Smooth muscle cell (in vitro differentiated cells): ENCODE measurements at regions not wholly inside any gene's neighbourhood (a gene's known extent, or its start where the extent isn't known, plus 50 kb on each side); places are given as distances from the start of the nearest gene placed in this dataset.

ENCODE experiments used
- DNase-seq: peaks from one replicate; lab custom pipeline; 2025; ENCODE audit not compliant: unreplicated experiment; lab: John Stamatoyannopoulos, UW
- H2AFZ ChIP-seq: fragments of 200-600 bp; sonication (generic); 2 replicates; pipeline ENCODE4 v1.6.0; 2016; ENCODE audit warnings: antibody characterized with exemption, low read depth, mild to moderate bottlenecking
- H3F3A ChIP-seq: fragments of 200-600 bp; sonication (generic); 2 replicates; pipeline ENCODE4 v1.6.0; 2017; ENCODE audit warnings: antibody characterized with exemption, low read depth
- H3K27ac ChIP-seq: fragments of 200-600 bp; sonication (generic); 2 replicates; pipeline ENCODE4 v1.5.1; 2016; ENCODE audit warnings: low read depth, mild to moderate bottlenecking
- H3K27me3 ChIP-seq: fragments of 200-600 bp; sonication (generic); 2 replicates; pipeline ENCODE4 v1.6.1; 2016; ENCODE audit warnings: low read depth, mild to moderate bottlenecking
- H3K36me3 ChIP-seq: fragments of 200-600 bp; sonication (generic); 2 replicates; pipeline ENCODE4 v1.5.1; 2016; ENCODE audit warnings: low read depth
- H3K4me1 ChIP-seq: fragments of 200-600 bp; sonication (generic); 2 replicates; pipeline ENCODE4 v1.5.1; 2016; ENCODE audit warnings: low read depth
- H3K4me2 ChIP-seq: fragments of 200-600 bp; sonication (generic); 2 replicates; pipeline ENCODE4 v1.6.0; 2016; ENCODE audit warnings: mild to moderate bottlenecking
- H3K4me3 ChIP-seq: fragments of 200-600 bp; sonication (generic); 2 replicates; pipeline ENCODE4 v1.5.1; 2016; ENCODE audit warnings: mild to moderate bottlenecking
- H3K79me2 ChIP-seq: fragments of 200-600 bp; sonication (generic); 2 replicates; pipeline ENCODE4 v1.6.0; 2016; ENCODE audit warnings: low read depth, mild to moderate bottlenecking
- H3K9ac ChIP-seq: fragments of 200-600 bp; sonication (generic); 2 replicates; pipeline ENCODE4 v1.6.0; 2016; ENCODE audit warnings: low read depth
- H3K9me3 ChIP-seq: fragments of 200-600 bp; sonication (generic); replicated peaks from 2 replicates; pipeline ENCODE4 v1.5.1; 2016; ENCODE audit warnings: low read depth
- H4K20me1 ChIP-seq: fragments of 200-600 bp; sonication (generic); 2 replicates; pipeline ENCODE4 v1.6.0; 2016; ENCODE audit warnings: low read depth
- CTCF ChIP-seq: fragments of 200-600 bp; sonication (generic); IDR thresholded peaks from 2 replicates; pipeline ENCODE4 v1.5.1; 2017; ENCODE audit warnings: borderline replicate concordance, mild to moderate bottlenecking, antibody characterized with exemption; ENCODE audit not compliant: insufficient read depth, poor library complexity, severe bottlenecking
- WGBS: methylation state at CpG from one replicate; pipeline ENCODE4 v1.1.7; 2016; ENCODE audit warnings: low lambda C conversion rate; 5-methylcytosine and 5-hydroxymethylcytosine counted together

GRCh38 chr4:17068392-17068791 is 169.9 kb upstream of the LDB2 start:
- H3K27me3 ChIP-seq: no peaks in the 10 kb centered on the region
- H3K9me3 ChIP-seq: no peaks in the 10 kb centered on the region
- peak overlapping the region; percentile 7 for H3K4me2 ChIP-seq
- DNase-seq: no peak
- WGBS: 45% methylated on average over 2 of the region's 2 CpGs
- H4K20me1 ChIP-seq: no peaks in the 10 kb centered on the region
- no peaks in the 10 kb centered on the region for H3K79me2 ChIP-seq
- H3K9ac ChIP-seq: no peak overlapping the region
- H3F3A ChIP-seq: peaks cover 7% of the 10 kb centered on the region
- no peaks in the 10 kb centered on the region for H3K4me1 ChIP-seq
- no peak overlapping the region for H3K27ac ChIP-seq
- H3K4me3 ChIP-seq: no peak overlapping the region
- TF ChIP-seq CTCF: no peak
- no peaks in the 10 kb centered on the region for H3K36me3 ChIP-seq
- peak overlapping the region; percentile 10 for H2AFZ ChIP-seq

GRCh38 chr4:17066972-17067371 is 168.5 kb upstream of the LDB2 start:
- no peaks in the 10 kb centered on the region for H4K20me1 ChIP-seq
- H3F3A ChIP-seq: peaks cover 7% of the 10 kb centered on the region
- peak overlapping the region; percentile 39 for H2AFZ ChIP-seq
- H3K4me1 ChIP-seq: no peaks in the 10 kb centered on the region
- H3K27me3 ChIP-seq: no peaks in the 10 kb centered on the region
- H3K4me3 ChIP-seq: no peak overlapping the region
- no peak for TF ChIP-seq CTCF
- H3K27ac ChIP-seq: peak overlapping the region; percentile 94
- H3K9ac ChIP-seq: peak overlapping the region; percentile 68
- 41% methylated on average over 4 of the region's 4 CpGs for WGBS
- H3K9me3 ChIP-seq: no peaks in the 10 kb centered on the region
- peak overlapping the region; percentile 71 for H3K4me2 ChIP-seq
- no peaks in the 10 kb centered on the region for H3K79me2 ChIP-seq
- no peak for DNase-seq
- H3K36me3 ChIP-seq: no peaks in the 10 kb centered on the region

GRCh38 chr4:17066236-17066635 is 167.8 kb upstream of the LDB2 start:
- WGBS: 36% methylated on average over 1 of the region's 1 CpG
- H3K4me2 ChIP-seq: peak overlapping the region; percentile 43
- H3K4me1 ChIP-seq: no peaks in the 10 kb centered on the region
- DNase-seq: no peak
- H3K27ac ChIP-seq: peak overlapping the region; percentile 94
- H3K4me3 ChIP-seq: no peak overlapping the region
- H3K79me2 ChIP-seq: no peaks in the 10 kb centered on the region
- peak overlapping the region; percentile 68 for H3K9ac ChIP-seq
- H4K20me1 ChIP-seq: no peaks in the 10 kb centered on the region
- H3K36me3 ChIP-seq: no peaks in the 10 kb centered on the region
- no peak overlapping the region for H2AFZ ChIP-seq
- no peaks in the 10 kb centered on the region for H3K27me3 ChIP-seq
- H3K9me3 ChIP-seq: no peaks in the 10 kb centered on the region
- H3F3A ChIP-seq: peaks cover 7% of the 10 kb centered on the region
- no peak for TF ChIP-seq CTCF

- Histone ChIP-seq H3F3A (peaks cover 7% of the 10 kb centered on the region), H3K79me2 (no peaks in the 10 kb centered on the region), H3K9me3 (no peaks in the 10 kb centered on the region), H3K4me3 (no peak overlapping the region), H3K36me3 (no peaks in the 10 kb centered on the region), H3K4me2 (peak overlapping the region; percentile 19), H3K4me1 (no peaks in the 10 kb centered on the region), H3K27me3 (no peaks in the 10 kb centered on the region), H3K9ac (peak overlapping the region; percentile 68), H3K27ac (peak overlapping the region; percentile 94), H2AFZ (no peak overlapping the region), H4K20me1 (no peaks in the 10 kb centered on the region)
- DNase-seq: no peak
- TF ChIP-seq CTCF: no peak
- 81% methylated on average over 2 of the region's 2 CpGs for WGBS
Measured at GRCh38 chr4:17065821-17066220, 167.4 kb upstream of the LDB2 start.
